Endodermal cell (in vitro differentiated cells): ENCODE measurements at regions not wholly inside any gene's neighbourhood (a gene's known extent, or its start where the extent isn't known, plus 50 kb on each side); places are given as distances from the start of the nearest gene placed in this dataset.

Experiments
- DNase-seq: peaks from one replicate; pipeline ENCODE4 v3.0.0-alpha.2; 2017
- H3K27ac ChIP-seq: 2 replicates; pipeline ENCODE4 v1.5.1; 2013; ENCODE audit warnings: mild to moderate bottlenecking, low read depth, low read length, moderate library complexity
- H3K27me3 ChIP-seq: 2 replicates; pipeline ENCODE4 v1.6.1; 2013; ENCODE audit warnings: mild to moderate bottlenecking, low read length, moderate library complexity; ENCODE audit not compliant: insufficient read depth, control insufficient read depth, poor library complexity, severe bottlenecking
- H3K36me3 ChIP-seq: 2 replicates; pipeline ENCODE4 v1.7.0; 2013; ENCODE audit warnings: mild to moderate bottlenecking, low read length, moderate library complexity; ENCODE audit not compliant: control insufficient read depth, insufficient read depth
- H3K4me1 ChIP-seq: one replicate; pipeline ENCODE4 v1.7.0; 2013; ENCODE audit warnings: low read length; ENCODE audit not compliant: control insufficient read depth, insufficient read depth
- H3K4me3 ChIP-seq: 2 replicates; pipeline ENCODE4 v1.5.1; 2013; ENCODE audit warnings: mild to moderate bottlenecking, low read length, moderate library complexity
- H3K9ac ChIP-seq: 2 replicates; pipeline ENCODE4 v1.6.1; 2013; ENCODE audit warnings: mild to moderate bottlenecking, low read length, moderate library complexity; ENCODE audit not compliant: poor library complexity, severe bottlenecking; ENCODE audit errors: extremely low read depth
- H3K9me3 ChIP-seq: 2 replicates; pipeline ENCODE4 v1.6.1; 2013; ENCODE audit warnings: mild to moderate bottlenecking, low read length, moderate library complexity; ENCODE audit not compliant: control insufficient read depth
- H3K27ac Mint-ChIP-seq: 2 replicates; pipeline ENCODE4 v1.8.0; 2020; ENCODE audit warnings: mixed read lengths
- H3K27me3 Mint-ChIP-seq: 2 replicates; pipeline ENCODE4 v1.8.0; 2021; ENCODE audit warnings: mild to moderate bottlenecking, mixed read lengths; ENCODE audit not compliant: insufficient read depth
- H3K36me3 Mint-ChIP-seq: 2 replicates; pipeline ENCODE4 v1.8.0; 2020; ENCODE audit warnings: low read depth, mixed read lengths
- H3K4me1 Mint-ChIP-seq: 2 replicates; pipeline ENCODE4 v1.8.0; 2020; ENCODE audit warnings: mixed read lengths
- H3K4me3 Mint-ChIP-seq: 2 replicates; pipeline ENCODE4 v1.8.0; 2020; ENCODE audit warnings: mild to moderate bottlenecking, moderate library complexity, mixed read lengths
- H3K9me3 Mint-ChIP-seq: 2 replicates; pipeline ENCODE4 v1.8.0; 2020; ENCODE audit warnings: mild to moderate bottlenecking, mixed read lengths
- CTCF ChIP-seq: fragments of 200-600 bp; sonication (generic); conservative IDR thresholded peaks from 2 replicates; pipeline ENCODE4 v1.5.0; 2021; ENCODE audit warnings: antibody characterized with exemption, mild to moderate bottlenecking
- WGBS, 2 experiments: methylation state at CpG; one replicate each; pipeline versions ENCODE4 v1.1.5 to v1.1.7; 2013; ENCODE audit warnings: missing lambda C conversion rate in 2 of 2, mixed read lengths in 1 of 2; ENCODE audit not compliant: insufficient coverage in 1 of 2, insufficient read length in 1 of 2; 5-methylcytosine and 5-hydroxymethylcytosine counted together

DNA sequence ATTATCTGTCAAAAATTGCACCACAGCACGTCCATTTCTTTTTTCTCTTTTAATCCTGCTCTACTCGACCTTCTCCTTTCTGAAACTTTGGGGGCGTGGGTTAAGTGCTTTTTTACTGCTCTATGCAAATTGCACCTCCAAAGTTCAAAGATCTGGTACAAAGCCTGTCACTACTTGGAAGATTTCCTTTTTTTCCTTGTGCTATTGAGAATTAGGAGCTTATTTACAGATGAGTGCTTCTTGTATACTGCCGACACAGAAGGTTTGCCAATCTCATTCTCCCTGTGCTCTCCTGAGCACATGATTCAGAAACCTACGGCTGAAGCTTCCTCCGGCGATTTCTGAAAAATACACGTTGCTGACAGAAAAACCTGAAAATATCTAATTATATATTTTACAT, 94.8 kb downstream of the TEX29 start:
- H3K27ac Mint-ChIP-seq: no peak overlapping the region
- H3K4me3 Mint-ChIP-seq: no peak overlapping the region
- no peaks in the 10 kb centered on the region for H3K4me1 Mint-ChIP-seq
- no peaks in the 10 kb centered on the region for H3K9me3 Mint-ChIP-seq
- Histone ChIP-seq H3K9ac (no peak overlapping the region), H3K4me3 (no peak overlapping the region), H3K9me3 (no peaks in the 10 kb centered on the region), H3K4me1 (no peaks in the 10 kb centered on the region), H3K36me3 (no peaks in the 10 kb centered on the region), H3K27ac (no peak overlapping the region), H3K27me3 (no peaks in the 10 kb centered on the region)
- no peak for TF ChIP-seq CTCF
- peaks cover 10% of the 10 kb centered on the region for H3K27me3 Mint-ChIP-seq
- H3K36me3 Mint-ChIP-seq: no peaks in the 10 kb centered on the region
- no peak for DNase-seq
- WGBS, 2 experiments: 77 to 93% methylated on average over 5 to 7 of the region's 8 CpGs

GRCh38 chr13:111415765-111416164, 95.3 kb downstream of the TEX29 start:
- Mint-ChIP-seq H3K36me3 (no peaks in the 10 kb centered on the region), H3K4me1 (no peaks in the 10 kb centered on the region), H3K9me3 (no peaks in the 10 kb centered on the region), H3K27me3 (peaks cover 10% of the 10 kb centered on the region), H3K4me3 (no peak overlapping the region), H3K27ac (no peak overlapping the region)
- Histone ChIP-seq H3K9me3 (no peaks in the 10 kb centered on the region), H3K27ac (no peak overlapping the region), H3K36me3 (no peaks in the 10 kb centered on the region), H3K4me3 (no peak overlapping the region), H3K4me1 (no peaks in the 10 kb centered on the region), H3K27me3 (no peaks in the 10 kb centered on the region), H3K9ac (no peak overlapping the region)
- no CpG with 5 or more reads among the region's 1 CpG for WGBS, 2 experiments
- TF ChIP-seq CTCF: no peak
- no peak for DNase-seq

DNA sequence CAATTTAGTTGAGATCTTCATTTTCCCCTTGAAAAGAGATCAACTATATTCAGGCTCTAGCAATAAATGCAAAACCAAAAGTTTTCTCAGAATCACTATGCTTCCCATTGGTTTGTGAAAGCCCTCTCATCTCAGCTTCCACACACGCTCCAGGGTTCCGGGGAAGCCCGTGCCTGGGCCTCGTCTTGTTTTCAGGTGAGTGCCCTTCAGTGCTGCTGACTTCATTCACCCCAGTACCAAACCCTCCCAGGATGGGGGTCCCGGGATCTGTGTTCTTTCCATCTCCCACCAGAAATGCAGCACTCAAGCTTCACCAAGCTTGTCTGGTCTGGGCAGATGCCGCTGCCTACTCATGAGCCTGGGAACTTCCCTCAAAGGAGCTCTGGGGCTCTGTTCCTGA, 97.7 kb downstream of the TEX29 start:
- Mint-ChIP-seq H3K4me3 (no peak overlapping the region), H3K27ac (no peak overlapping the region), H3K27me3 (peaks cover 6% of the 10 kb centered on the region), H3K36me3 (no peaks in the 10 kb centered on the region), H3K4me1 (no peaks in the 10 kb centered on the region), H3K9me3 (no peaks in the 10 kb centered on the region)
- no peak overlapping the region for H3K4me3 ChIP-seq
- H3K27ac ChIP-seq: no peak overlapping the region
- peak; percentile 23 for DNase-seq
- no peak for TF ChIP-seq CTCF
- H3K9ac ChIP-seq: no peak overlapping the region
- 94 to 95% methylated on average over 5 to 6 of the region's 6 CpGs for WGBS, 2 experiments
- H3K4me1 ChIP-seq: no peaks in the 10 kb centered on the region
- no peaks in the 10 kb centered on the region for H3K9me3 ChIP-seq
- no peaks in the 10 kb centered on the region for H3K27me3 ChIP-seq
- no peaks in the 10 kb centered on the region for H3K36me3 ChIP-seq
